ENCODE measurements at regions not wholly inside any gene's neighbourhood (a gene's known extent, or its start where the extent isn't known, plus 50 kb on each side); places are given as distances from the start of the nearest gene placed in this dataset.

- no peak for ATAC-seq (ENCODE audit: poor library complexity)
- Histone ChIP-seq H3K27ac (ENCODE audit: low read depth in 1 of 2, low read length in 2 of 2) (no peak overlapping the region), H3K36me3 (ENCODE audit: insufficient read depth, low read length) (no peaks in the 10 kb centered on the region), H3K4me3 (ENCODE audit: low read length) (no peak overlapping the region), H3K9me3 (ENCODE audit: control insufficient read depth in 1 of 2, insufficient read depth in 1 of 2, low read length in 2 of 2) (no peaks in the 10 kb centered on the region), H3K4me1 (ENCODE audit: insufficient read depth, low read length) (no peaks in the 10 kb centered on the region), H3K27me3 (ENCODE audit: control insufficient read depth in 1 of 2, insufficient read depth in 2 of 2, low read length in 2 of 2) (peaks cover 3 to 9% of the 10 kb centered on the region in 2 experiments)
- Mint-ChIP-seq H3K27me3 (peaks cover 32% of the 10 kb centered on the region), H3K9me3 (no peaks in the 10 kb centered on the region), H3K4me1 (ENCODE audit: low read depth) (no peaks in the 10 kb centered on the region), H3K27ac (no peak overlapping the region), H3K4me3 (no peak overlapping the region), H3K36me3 (ENCODE audit: low read depth) (no peaks in the 10 kb centered on the region)
- CTCF ChIA-PET: no interaction called here
- intact Hi-C loops (cut with DNase I, micrococcal nuclease): no loop called here
- POLR2A ChIA-PET: no interaction called here
- TF ChIP-seq CTCF (IDR thresholded peaks at IDR 0.05): no peak
- DNase-seq: no peak
These were observed 121.9 kb downstream of the TMEM18 start for GRCh38 chr2:555164-555922.

DNA sequence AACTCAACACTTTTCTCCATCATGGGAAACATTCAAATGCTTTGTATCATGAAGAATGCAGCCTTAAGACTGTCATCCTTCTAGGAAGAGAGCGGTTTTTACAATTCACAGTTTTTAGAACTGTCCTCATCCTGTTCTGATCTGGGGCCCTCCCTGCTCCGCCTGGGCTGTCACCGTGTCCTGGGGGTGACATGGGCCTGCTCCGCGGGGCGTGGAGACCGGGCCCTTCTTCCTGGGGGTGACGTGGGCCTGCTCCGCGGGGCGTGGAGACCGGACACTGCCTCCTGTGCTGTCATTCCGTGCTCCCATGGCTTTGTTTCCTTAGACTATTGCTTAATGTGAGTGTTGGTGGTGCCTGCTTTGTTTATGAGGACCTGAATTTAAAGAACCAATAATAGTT lies 122.8 kb downstream of the TMEM18 start:
- H3K4me1 ChIP-seq (ENCODE audit: insufficient read depth, low read length): no peaks in the 10 kb centered on the region
- H3K36me3 Mint-ChIP-seq (ENCODE audit: low read depth): no peaks in the 10 kb centered on the region
- ATAC-seq (ENCODE audit: poor library complexity) (no peak), DNase-seq (no peak)
- H3K27me3 Mint-ChIP-seq: peaks cover 31% of the 10 kb centered on the region
- H3K36me3 ChIP-seq (ENCODE audit: insufficient read depth, low read length): no peaks in the 10 kb centered on the region
- no peaks in the 10 kb centered on the region for H3K9me3 Mint-ChIP-seq
- no peaks in the 10 kb centered on the region for H3K9me3 ChIP-seq (ENCODE audit: control insufficient read depth in 1 of 2, insufficient read depth in 1 of 2, low read length in 2 of 2)
- POLR2A ChIA-PET: no interaction called here
- intact Hi-C loops (cut with DNase I, micrococcal nuclease): no loop called here
- H3K27ac ChIP-seq (ENCODE audit: low read depth in 1 of 2, low read length in 2 of 2): no peak overlapping the region
- no peaks in the 10 kb centered on the region for H3K4me1 Mint-ChIP-seq (ENCODE audit: low read depth)
- H3K27me3 ChIP-seq (ENCODE audit: control insufficient read depth in 1 of 2, insufficient read depth in 2 of 2, low read length in 2 of 2): peaks cover 3 to 9% of the 10 kb centered on the region in 2 experiments
- no peak overlapping the region for H3K27ac Mint-ChIP-seq
- CTCF ChIA-PET: no interaction called here
- H3K4me3 Mint-ChIP-seq: no peak overlapping the region
- TF ChIP-seq CTCF (IDR thresholded peaks at IDR 0.05): no peak
- no peak overlapping the region for H3K4me3 ChIP-seq (ENCODE audit: low read length)

- H3K27ac Mint-ChIP-seq: no peak overlapping the region
- Histone ChIP-seq H3K27ac (ENCODE audit: low read depth in 1 of 2, low read length in 2 of 2) (no peak overlapping the region), H3K36me3 (ENCODE audit: insufficient read depth, low read length) (no peaks in the 10 kb centered on the region), H3K27me3 (ENCODE audit: control insufficient read depth in 1 of 2, insufficient read depth in 2 of 2, low read length in 2 of 2) (peaks cover 3 to 6% of the 10 kb centered on the region in 2 experiments), H3K4me1 (ENCODE audit: insufficient read depth, low read length) (no peaks in the 10 kb centered on the region), H3K9me3 (ENCODE audit: control insufficient read depth in 1 of 2, insufficient read depth in 1 of 2, low read length in 2 of 2) (no peaks in the 10 kb centered on the region), H3K4me3 (ENCODE audit: low read length) (no peak overlapping the region)
- no peaks in the 10 kb centered on the region for H3K4me1 Mint-ChIP-seq (ENCODE audit: low read depth)
- DNase-seq: no peak
- no peaks in the 10 kb centered on the region for H3K36me3 Mint-ChIP-seq (ENCODE audit: low read depth)
- H3K27me3 Mint-ChIP-seq: peaks cover 24% of the 10 kb centered on the region
- ChIA-PET CTCF (no interaction called here), POLR2A (no interaction called here)
- TF ChIP-seq CTCF (IDR thresholded peaks at IDR 0.05): no peak
- no peak for ATAC-seq (ENCODE audit: poor library complexity)
- no peaks in the 10 kb centered on the region for H3K9me3 Mint-ChIP-seq
- intact Hi-C loops (cut with DNase I, micrococcal nuclease): no loop called here
- H3K4me3 Mint-ChIP-seq: no peak overlapping the region
These were observed 124.3 kb downstream of the TMEM18 start for GRCh38 chr2:552906-553305.

All from CD4-positive, alpha-beta T cell (primary cell).